Tongue (tissue), 1 donor: ENCODE measurements at regions not wholly inside any gene's neighbourhood (a gene's known extent, or its start where the extent isn't known, plus 50 kb on each side); places are given as distances from the start of the nearest gene placed in this dataset.
"Not testable (repeated sequence)": the region's sequence is repeated elsewhere in the genome, so short reads cannot be mapped to it uniquely, and the experiment has no call there.

Experiments used
- DNase-seq: peaks from one replicate; pipeline ENCODE4 v3.0.0-alpha.2; 2015

GRCh38 chr20:52098186-52098585 lies 93.4 kb downstream of the ZFP64 start:
- DNase-seq, result no peak

- no peak for DNase-seq
Observed at GRCh38 chr20:52096117-52096516, 95.5 kb downstream of the ZFP64 start.

GRCh38 chr20:52094693-52095092 lies 96.9 kb downstream of the ZFP64 start:
- DNase-seq, result no peak

- no peak for DNase-seq
Observed at GRCh38 chr20:52093575-52093974, 98.0 kb downstream of the ZFP64 start.

DNA sequence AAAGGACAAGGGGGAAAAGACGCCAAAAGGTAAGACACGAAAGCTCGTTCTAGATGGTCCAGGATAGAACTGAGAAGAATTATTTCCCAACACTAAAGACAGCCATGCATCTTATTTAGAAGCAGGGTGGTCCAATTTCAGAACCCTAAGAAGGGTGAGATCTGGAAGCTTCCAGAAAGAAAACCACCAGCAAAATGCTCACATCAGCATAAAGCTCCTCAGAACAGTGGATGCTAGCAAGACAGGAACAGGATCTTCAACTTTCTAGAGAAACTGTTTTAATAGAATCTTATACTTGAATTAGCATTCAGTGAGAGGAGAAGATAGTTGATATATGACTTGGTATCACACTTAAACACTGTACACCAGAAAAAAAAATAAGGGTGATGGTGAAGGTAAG lies 101.5 kb downstream of the ZFP64 start:
- DNase-seq, result no peak

DNA sequence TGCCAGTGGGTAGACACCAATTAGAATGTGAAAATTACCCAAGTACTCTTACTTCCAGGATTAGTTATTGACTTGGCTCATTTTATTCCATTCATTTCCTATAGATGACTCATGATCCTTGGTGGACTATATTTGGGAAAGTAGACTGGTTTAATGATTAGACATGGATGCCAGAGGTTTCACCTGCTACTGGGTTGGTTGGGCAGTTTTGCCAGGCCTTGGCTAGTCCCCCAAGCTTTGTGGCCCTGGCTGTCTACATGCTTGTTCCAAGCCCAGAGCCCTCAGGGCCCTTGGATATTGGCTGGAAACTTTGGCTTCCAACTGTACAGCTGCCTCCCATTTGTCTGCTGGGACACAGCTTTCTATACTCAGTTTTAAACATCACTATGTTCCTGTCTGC lies 104.1 kb downstream of the ZFP64 start:
- no peak for DNase-seq

DNA sequence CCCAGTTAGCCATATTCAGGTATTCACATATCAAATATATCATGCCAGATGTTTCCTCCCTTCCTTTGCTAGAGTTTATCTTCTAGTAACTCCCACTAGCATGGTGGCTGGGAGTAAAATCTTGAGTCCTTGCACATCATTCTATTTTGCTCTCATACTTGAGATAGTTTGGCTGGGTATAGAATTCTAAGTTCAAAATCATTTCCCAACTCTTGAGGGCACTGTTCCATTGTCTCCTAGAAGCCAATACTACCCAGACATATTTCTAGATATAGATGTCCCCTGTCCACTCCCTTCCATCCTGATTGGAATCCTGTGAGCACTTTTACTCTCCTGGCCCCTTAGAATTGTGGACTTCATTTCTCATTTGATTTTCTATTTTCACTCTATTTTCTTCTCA lies 104.7 kb downstream of the ZFP64 start:
- no peak for DNase-seq

- DNase-seq, result no peak
Observed at GRCh38 chr20:52084727-52085126, 106.9 kb downstream of the ZFP64 start.

GRCh38 chr20:52083627-52084232 lies 107.8 kb downstream of the ZFP64 start:
- peak; percentile 81 for DNase-seq

DNA sequence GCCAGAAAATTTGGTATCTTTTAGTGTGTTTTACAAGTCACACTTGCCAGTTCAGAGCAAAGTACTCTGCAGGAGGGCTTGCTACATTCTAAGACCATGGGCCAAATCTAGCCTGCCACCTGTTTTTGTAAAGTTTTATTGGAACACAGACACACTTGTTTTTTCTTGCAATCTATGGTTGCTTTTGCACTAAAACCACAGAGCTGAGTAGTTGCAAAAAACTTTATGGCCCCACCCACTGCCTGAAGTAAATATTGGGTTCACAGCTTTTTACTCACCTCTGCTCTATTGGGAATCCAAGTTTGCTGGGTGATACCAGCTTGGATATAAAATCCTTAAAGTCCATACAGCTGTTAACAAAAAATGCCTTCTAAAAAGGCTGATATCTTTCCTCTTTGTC lies 109.0 kb downstream of the ZFP64 start:
- no peak for DNase-seq

DNA sequence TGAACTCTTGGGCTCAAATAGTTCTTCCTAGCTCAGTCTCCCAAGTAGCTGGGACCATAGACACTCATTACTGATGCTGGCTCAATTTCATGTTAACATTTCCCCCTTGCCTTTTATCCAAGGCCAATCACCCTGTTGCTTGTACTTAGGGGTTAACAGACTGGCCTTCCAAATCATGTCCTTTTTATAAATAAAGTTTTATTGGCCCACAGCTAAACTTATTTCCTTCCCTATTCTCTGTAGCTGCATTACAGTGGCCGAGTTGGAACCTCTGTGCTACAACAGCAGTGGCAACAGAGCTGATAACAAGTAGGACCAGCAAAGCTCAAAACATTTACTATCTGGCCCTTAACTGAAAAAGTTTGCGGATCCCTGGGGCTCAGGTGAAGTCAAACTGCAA lies 109.8 kb downstream of the ZFP64 start:
- DNase-seq, result no peak

DNA sequence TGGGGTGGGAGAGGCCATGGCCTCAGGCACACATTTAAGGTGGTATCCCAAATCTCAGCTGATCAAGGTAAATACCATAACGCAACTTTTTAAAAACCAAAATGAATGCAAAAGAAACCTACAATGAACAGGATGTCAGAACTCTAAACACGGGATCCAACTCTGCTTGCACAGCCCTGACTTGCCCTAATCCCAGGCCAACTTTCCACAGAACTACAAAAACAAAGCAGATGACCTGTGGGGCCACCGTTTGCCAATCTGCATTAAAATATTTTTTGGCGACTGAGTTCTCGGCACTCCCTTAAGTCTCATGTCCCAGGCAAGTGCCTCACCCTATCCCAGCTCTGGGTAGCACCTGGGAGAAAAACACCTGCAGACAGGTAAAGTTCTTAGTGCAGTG lies 110.5 kb downstream of the ZFP64 start:
- DNase-seq, result no peak

GRCh38 chr20:52078289-52078688 lies 113.3 kb downstream of the ZFP64 start:
- no peak for DNase-seq

DNA sequence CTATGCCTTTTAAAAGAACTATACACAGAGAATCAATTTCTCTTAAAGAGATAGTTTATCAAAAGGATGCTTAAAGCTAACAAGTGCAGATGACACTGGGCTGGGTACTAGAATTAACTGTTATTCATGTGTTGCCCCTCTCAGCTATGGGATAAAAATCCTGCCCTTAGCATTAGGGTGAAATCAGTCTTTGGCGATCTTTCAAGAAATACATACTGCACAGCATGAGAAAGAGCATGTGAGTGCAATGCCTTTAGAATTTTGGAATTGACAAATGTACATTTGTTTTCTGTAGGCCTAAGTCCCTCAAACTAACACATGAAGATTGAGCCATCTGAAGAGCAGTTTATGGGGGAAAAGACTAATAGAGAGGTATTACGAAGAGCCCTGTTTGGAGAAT lies 115.4 kb downstream of the ZFP64 start:
- no peak for DNase-seq

DNA sequence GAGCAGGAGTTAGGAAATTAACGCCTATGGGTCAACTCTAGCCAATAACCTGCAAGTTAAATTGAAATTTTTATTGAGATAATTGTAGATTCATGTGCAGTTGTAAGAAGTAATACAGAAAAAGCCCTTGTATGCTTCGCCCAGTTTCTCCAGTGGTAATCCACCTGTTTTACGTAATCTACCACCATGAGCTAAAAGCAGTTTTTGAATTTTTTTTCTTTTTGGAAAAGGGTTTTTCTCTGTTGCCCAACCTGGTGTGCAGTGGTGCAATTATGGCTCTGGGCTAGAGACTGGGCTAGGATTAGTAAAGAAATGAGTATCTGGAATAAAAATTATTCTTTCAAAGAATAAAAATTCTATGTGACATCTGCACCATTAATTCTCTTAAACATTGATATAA lies 116.2 kb downstream of the ZFP64 start:
- no peak for DNase-seq

- no peak for DNase-seq
Observed at GRCh38 chr20:52071136-52071535, 120.4 kb downstream of the ZFP64 start.

DNA sequence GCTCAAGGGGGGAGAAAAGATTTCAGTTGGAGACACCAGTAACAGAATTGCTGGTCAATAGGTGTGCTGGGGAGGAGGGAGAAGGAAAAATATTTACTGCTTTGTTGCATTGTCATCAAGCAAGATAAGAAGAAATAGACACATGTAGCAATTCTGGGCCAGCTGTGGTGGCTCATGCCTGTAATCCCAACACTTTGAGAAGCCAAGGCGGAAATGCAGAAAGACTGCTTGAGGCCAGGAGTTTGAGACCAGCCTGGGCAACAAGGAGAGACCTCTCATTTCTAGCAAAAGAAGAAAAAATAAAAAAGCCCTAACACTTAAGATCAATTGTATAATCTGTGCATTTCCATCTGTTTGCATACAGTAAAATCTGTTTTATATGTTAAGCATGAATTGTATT lies 126.6 kb downstream of the ZFP64 start:
- DNase-seq, result no peak

- DNase-seq, result no peak
Observed at GRCh38 chr20:52062452-52063209, 128.9 kb downstream of the ZFP64 start.

DNA sequence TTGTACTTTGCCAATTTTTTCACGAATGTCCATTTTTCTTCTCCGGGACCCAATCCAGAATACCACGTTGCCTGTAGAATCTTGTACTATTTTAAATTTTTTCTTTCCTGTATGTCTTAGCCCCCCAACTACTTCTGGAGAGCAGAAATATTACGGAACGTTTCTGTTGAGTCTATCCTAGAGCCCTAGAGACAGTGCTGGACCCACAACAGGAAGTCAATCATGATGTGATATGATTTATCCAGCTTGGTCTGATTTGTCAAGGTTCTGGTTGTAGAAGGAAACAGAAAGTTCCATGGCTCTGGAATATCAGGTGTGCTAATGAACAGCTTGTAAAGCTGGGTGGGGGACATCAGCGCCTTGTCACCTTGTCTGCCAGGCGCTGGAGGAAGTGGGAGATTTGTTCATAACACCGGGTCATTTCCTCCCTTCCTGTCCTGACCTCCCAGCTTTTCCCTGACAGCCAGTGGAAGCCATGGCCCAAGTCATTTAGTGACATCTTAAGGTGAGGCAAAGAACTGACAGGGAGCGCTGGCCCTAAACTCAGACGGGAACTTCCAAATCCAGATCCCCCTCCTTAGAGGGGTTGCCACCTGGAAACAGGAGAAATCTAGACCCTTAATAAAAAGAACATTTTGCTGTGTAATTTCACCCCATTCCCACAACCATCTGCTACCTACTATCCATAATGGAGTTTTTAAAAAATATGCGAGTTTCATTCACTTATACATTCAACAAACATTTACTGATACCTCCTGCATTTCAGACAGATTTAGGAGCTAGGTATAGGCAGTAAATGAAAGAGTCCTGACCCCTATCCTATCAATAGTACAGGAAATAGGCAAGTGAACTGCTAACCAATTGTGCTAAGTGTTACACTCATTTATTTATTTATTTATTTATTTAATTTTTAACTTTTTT lies 130.5 kb downstream of the ZFP64 start:
- DNase-seq, result no peak

- not testable (repeated sequence) for DNase-seq
Observed at GRCh38 chr20:52057133-52057532, 134.4 kb downstream of the ZFP64 start.

- no peak for DNase-seq
Observed at GRCh38 chr20:52056203-52057062, 135.1 kb downstream of the ZFP64 start.

- DNase-seq, result no peak
Observed at GRCh38 chr20:52054123-52054522, 137.5 kb downstream of the ZFP64 start.
